Epithelial cell of proximal tubule (primary cell): ENCODE measurements at regions not wholly inside any gene's neighbourhood (a gene's known extent, or its start where the extent isn't known, plus 50 kb on each side); places are given as distances from the start of the nearest gene placed in this dataset.

Experiments
- DNase-seq: peaks from one replicate; pipeline ENCODE4 v3.0.0-alpha.2; 2011; ENCODE audit warnings: low read depth
- H3K4me3 ChIP-seq: 2 replicates; pipeline ENCODE4 v1.5.1; 2011; ENCODE audit warnings: low read depth, mild to moderate bottlenecking, low read length
- TF ChIP-seq, protein P1 (sequence below): conservative IDR thresholded peaks from 2 replicates; pipeline ENCODE4 v1.5.1; 2012; ENCODE audit warnings: low read depth, mild to moderate bottlenecking, low read length

DNA sequence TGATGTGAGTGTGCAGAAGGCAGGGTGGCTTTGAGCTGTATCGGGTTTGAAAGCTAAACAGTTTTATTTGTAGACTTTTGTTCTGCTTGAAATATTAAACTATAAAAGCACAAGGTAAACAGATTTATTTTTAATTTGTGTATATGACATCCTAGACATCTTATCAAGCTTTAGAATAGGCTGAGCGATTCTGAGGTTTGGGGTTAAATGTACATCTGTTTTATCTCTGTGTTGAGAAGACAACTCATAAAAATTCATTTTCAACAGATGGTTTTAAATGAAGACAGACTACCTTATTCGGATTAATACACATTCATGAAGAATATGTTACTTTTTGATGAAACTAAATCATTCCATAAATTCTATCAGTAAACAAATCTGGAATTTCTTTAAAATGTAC, 368.8 kb downstream of the RPRM start:
- no peak for DNase-seq
- H3K4me3 ChIP-seq = no peak overlapping the region
- TF ChIP-seq, protein P1, sequence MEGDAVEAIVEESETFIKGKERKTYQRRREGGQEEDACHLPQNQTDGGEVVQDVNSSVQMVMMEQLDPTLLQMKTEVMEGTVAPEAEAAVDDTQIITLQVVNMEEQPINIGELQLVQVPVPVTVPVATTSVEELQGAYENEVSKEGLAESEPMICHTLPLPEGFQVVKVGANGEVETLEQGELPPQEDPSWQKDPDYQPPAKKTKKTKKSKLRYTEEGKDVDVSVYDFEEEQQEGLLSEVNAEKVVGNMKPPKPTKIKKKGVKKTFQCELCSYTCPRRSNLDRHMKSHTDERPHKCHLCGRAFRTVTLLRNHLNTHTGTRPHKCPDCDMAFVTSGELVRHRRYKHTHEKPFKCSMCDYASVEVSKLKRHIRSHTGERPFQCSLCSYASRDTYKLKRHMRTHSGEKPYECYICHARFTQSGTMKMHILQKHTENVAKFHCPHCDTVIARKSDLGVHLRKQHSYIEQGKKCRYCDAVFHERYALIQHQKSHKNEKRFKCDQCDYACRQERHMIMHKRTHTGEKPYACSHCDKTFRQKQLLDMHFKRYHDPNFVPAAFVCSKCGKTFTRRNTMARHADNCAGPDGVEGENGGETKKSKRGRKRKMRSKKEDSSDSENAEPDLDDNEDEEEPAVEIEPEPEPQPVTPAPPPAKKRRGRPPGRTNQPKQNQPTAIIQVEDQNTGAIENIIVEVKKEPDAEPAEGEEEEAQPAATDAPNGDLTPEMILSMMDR = no peak

DNA sequence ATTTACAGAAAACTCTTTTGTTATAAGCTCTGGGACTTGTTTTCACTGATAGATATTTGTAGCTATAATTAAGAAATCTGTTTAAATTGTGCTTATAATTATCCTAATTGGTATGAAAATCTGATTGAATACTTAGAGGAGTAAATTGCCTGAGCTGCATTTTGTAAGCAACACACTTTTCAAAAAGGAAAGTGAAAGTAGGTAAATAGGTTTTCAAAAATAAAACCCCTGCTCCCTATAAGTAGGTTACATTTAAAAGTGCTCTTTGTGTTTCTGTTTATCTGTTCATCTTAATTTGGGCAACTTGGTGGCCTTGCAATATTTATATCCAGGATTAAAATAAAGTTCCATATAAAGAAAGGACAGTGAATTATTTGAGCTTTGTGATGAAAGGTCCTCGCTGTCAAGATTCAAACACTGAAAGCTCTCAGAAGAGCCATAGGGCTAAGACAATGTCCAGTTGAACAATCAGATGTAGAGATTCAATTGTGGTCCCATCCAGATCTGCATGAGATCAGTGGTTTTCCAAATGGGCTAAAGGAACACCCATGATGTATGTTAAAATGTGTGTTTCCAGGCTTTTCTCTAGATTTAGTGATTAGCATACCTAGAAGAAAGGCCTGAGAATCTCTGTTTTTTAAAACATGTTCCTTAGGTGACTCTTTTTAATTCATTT, 371.6 kb downstream of the RPRM start:
- DNase-seq = no peak
- TF ChIP-seq, protein P1 = no peak
- no peak overlapping the region for H3K4me3 ChIP-seq

DNA sequence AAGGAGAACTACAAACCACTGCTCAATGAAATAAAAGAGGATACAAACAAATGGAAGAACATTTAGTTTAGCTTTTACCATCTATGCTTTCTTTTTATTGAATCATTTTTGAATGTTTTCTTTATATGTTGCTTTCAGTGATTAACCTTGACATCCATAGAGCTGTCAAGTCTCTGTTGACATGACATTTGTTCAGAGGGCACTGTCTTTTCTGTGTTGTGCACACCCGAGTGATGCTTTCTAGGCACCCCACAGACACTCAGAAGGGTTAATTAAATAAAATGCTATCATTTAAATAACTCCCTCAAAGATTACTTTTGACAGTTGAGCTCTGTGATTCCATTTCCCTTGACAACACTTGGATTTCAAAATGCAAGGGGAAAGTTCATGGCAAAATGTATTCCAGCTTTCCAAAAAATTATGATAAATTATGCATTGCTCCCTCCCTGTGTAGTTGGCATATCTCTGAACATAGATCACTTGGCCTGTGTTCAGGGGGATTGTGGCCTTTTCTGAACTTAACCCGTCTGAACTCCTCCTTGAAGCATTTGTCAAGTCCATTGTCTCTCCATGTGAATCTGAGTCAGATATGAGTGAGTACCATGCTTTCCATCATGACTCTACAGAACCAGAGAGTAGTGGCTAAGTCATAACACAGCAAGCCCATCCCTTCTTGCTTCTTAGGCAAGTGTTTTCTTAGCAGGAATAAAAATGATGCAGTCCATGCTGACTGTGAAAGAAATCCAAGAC, 372.6 kb downstream of the RPRM start:
- peak; percentile 30 for DNase-seq
- TF ChIP-seq, protein P1 = no peak
- no peak overlapping the region for H3K4me3 ChIP-seq

DNA sequence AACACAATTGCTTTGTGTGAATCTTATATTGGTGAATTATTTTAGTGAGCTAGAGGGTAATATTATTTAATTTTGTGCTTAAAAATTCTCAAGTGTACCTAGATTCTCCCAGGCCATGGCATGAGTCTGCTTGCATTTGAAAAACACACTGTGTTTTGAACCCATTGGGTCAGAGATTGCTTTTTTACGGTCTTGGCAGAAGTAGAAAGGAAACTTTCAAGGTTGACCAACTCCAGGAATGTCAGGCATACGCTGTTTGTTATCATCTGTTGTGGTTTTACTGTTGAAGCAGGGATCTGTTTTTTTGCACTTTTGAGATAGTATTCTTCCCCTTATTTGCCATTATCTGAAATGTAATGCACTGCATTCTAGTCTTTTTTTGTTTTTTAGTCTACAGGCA, 377.4 kb downstream of the RPRM start:
- peak; percentile 69 for DNase-seq
- H3K4me3 ChIP-seq = no peak overlapping the region
- TF ChIP-seq, protein P1 = no peak

DNA sequence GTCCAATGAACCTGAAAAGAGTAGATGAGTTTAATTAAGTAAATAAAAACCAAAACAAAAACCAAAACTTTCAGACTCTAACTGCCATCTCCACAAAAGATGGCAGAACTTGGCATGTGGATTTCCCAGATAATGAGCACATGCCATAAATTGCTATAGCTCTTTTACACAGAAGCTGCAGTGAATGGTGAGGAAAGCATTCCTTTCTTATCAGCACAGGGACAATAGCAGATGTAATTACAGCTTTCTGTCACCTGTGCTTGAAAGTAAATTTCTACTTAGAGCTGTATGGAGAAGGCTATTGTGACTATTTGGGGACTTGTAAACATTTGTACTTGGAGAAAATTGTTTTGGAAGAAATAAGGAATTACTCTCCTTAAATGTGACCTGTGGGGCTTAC, 378.4 kb downstream of the RPRM start:
- no peak overlapping the region for H3K4me3 ChIP-seq
- DNase-seq = no peak
- TF ChIP-seq, protein P1 = no peak

DNA sequence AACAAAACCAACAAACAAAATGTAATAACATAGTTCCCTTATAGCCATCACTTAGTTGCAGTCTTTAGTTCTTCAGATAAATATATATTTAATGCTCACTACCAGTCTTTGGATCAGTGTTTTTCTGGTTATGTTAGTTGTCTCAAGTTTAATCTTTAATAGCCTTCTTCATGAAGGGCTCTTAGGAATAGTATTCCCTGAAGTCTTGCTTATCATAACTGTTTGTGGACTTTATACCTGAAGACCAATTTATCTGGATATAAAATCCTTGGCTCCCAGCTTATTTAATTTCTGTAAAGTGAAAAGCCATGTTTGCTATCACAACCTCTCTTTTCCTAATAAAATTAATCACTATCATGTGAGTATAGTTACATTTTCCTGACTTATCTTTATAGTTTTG, 379.7 kb downstream of the ARL6IP6 start:
- TF ChIP-seq, protein P1 = no peak
- no peak for DNase-seq

More for the DNA sequence above, 379.7 kb downstream of the ARL6IP6 start:
- no peak overlapping the region for H3K4me3 ChIP-seq
